NOMO-1 treated with DMSO at 0.1 percent for 48 hours (cell line): ENCODE measurements at regions not wholly inside any gene's neighbourhood (a gene's known extent, or its start where the extent isn't known, plus 50 kb on each side); places are given as distances from the start of the nearest gene placed in this dataset.

Experiments used
- DNase-seq: peaks from one replicate; lab custom pipeline; 2025; ENCODE audit not compliant: unreplicated experiment; lab: John Stamatoyannopoulos, UW

DNA sequence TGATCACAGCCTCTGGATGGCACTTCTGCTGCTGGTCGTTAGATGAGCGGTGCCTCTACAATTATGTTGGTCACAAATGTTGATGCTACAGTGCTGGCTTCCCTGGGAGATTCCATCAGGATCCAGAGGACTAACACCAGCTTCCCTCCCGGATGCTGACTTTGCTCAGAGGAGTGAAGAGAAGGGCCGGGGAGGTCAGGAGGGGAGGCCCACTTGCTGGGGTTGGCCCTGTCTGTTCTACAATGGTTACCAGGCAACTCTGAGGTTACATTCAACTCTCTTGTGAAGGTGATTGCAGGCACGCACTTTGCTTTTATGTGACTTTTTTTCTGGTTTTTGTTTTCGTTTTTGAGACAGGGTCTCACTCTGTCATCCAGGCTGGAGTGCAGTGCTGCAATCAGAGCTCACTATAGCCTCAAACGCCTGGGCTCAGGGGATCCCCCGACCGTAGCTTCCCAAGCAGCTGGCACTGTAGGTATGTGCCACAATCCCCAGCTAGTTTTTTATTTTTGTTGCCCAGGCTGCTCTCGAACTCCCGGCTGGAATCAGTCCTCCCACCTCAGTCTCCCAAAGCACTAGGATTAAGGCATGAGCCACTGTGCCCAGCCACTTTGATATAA is 112.5 kb downstream of the ADSS2 start:
- DNase-seq, result no peak

DNA sequence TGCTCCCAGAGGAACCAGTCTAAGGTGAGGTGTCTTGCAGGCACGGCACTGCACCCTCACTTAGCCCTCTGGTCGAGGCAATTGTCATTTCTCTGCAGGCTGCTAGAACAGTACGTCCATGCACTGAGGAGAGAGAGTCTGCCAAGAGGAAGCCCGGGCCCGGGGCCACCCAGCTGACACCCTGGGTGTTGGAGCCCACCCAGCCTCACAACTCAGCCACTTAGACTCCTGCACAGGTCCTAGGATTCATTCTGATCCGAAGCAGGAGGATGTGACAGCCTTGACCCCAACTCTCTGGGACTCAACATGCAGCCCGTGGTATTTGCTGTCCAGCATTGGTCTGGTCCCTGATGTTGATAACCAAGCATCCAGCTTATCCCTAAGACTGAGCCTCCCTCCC is 111.9 kb downstream of the ADSS2 start:
- DNase-seq, result no peak

DNA sequence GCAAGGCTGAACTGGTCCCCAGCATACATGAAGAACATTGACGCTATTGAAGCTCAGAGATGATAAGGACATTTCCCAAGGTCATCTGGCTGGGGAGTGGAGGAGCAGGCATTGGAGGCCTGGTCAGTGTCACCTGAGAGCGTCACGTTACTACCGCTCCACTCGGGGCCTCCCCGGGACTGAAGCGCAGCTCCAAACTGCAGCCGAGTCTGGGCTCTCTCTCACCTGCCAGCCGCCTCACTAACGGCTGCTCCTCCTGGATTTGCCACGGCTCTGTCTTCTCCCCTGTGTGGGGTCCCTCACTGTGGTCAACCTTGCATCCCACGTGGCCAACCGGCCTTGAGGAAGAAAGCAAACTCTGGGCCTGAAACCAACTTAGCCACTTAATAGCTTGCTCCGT is 111.3 kb downstream of the ADSS2 start:
- no peak for DNase-seq

DNA sequence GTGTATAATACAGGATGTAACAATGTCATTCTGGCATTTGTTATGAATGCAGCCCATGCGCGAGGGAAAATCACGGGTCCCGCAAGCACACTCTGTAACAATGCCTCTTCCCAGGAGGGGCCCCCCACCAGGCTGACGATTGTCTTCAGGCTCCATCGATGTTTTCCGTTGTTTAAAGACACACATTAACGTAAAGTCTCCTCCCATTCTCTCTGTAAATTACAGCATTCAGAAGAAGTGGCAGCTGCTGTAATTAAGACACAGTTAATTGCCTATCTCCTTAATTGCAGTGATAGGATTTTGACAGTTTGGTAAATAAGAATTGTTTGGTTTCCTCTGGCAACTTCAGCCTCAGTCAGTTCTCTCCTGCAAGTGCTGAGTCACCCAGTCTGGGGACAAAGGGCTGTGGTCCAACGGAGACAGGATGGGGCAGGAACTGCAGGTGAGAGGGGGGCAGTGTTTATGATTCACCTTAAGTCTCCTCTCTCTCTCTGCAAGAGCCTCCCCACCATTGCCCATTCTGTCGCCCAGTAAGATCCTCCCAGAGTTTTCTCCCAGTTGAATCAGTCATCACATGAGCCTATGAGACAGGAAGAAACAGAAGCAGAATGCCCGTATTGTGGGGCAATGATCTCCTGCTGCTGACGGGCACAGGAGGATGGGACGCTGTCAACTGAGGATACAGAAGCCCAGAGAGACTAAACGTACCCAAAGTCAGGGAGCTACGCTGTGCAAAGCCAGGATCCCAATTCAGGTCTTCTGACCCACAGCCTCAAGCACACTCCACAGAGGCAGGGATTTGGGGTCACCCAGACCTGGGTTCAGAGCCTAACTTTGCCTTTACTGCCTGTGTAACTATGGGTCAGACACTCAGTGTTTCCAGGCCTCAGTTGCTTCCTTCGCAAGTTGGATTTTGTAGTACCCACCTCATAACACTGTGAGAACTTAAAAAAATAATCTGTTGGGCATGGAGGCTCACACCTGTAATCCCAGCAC is 110.0 kb downstream of the ADSS2 start:
- peak; percentile 83 for DNase-seq

DNA sequence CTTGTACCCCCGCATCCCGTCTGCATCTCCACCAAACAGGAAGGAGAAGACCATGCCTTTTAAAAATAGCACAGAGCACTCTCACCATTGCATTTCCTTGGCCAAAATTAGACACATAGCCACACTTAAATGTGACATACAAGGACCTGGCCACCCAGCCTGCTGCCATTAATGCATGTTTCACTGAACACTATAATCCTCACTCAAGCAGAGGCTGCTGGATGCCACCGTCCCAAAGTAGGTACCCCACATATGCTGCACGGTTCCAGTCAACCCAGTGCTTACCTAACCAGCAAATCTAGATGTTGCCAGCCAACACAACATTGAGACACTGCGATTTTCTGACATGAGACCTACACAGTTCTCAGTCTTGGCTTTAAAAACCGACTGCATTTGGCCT is 107.7 kb downstream of the ADSS2 start:
- DNase-seq, result no peak

DNA sequence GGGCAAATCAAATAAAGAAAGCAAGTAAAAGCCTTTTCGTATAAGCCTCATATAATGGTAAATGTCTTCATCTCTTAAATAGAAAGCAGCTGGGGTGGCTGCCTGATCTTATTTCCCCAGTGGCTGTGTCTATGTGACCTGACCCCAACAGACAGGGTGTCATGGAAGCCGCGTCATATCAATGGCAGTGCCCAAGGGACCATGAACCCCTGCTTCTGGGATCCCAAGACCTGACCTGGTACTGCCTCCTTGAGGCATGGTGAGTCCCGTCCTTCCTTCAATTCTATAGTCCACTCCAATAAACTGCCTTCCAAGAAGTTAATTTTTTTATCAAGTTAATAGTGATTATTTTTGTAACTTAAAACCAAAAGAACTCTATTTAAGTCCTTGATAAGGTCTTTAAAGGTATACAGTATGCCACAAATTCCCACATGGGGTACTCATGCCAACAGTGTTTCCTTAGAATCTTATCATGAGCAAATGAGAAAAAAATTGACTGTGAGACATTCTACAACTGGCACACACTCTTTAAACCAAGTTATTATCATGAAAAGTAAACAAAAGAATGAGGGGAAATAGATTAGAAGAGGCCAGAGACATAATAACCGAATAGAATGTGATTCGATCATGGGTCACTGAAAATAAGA is 104.6 kb downstream of the ADSS2 start:
- DNase-seq, result no peak

DNA sequence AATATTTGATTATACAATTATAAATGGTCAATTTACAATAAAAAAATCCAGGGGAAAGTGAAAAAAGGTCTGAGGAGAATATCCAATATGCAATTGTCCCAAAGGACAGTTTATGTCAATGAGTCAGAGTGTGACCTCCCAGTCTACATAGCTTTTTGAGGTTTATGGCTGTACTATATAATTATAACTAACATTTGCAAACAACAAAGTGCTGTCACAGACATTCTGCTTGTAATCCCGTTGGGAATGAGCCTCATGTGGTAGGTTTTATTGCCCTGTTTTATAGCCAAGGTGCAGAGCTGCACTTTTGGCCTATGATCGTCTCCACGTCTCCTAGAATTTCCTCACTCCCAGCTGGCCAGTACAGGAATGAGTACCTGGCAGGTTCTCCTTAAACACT is 103.8 kb downstream of the ADSS2 start:
- no peak for DNase-seq

DNA sequence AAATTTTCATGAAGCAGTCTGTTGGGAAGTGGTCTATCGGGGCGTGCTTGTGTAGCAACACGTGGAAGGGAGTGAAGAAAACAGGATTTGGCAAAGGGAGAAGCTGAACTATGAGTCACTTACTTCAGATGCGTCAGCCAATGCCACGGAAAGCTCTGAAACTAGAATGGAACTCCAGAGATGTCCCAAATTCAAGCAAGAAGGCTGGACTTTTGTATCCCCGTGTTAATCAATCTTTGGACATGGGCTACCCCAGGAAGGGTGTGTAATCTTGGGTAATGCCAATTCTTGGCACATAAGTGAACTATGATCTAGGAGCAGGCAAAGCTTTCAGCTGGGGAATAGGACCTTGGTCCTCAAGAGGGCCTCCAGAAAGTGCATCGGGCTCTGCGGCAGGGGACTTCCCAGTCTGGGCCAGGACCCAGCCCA is 102.6 kb downstream of the ADSS2 start:
- DNase-seq, result no peak

DNA sequence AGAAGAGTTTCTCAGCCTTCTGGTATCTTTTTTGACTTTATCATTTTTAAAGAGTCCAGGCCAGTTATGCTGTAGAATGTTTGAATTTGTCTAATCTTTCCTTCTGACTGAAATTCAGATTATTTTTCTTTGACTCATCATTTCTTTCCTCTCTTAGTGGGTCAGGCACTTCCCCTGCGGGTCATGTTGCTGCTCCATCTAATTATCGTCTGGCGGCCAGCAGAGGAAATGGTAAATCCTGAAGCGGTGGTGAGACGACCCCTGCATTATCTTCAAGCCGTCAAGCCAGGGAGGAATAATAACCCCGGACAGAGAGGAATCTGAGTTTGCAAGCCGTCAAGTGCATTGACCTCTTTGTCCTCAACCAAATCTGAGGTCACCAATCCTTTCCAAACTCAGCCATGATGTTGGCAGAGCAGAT is 102.1 kb downstream of the ADSS2 start:
- DNase-seq, result no peak

DNA sequence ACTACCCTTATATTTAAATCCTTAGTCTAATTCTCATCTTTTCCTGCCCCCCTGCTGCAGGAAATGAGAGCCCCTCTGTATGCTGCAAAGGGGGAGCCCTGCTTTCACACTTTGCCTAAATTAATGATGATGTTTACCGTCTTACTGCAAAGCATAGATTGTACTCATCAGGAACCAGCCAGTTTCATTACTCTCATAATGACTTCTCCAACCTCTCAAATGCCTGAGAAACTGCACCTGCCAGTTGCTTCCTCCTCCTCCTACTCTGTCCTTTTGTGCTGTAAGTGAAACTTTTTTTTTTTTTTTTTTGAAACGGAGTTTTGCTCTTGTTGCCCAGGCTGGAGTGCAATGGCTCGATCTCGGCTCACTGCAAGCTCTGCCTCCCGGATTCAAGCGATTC is 101.7 kb downstream of the ADSS2 start:
- peak; percentile 47 for DNase-seq

DNA sequence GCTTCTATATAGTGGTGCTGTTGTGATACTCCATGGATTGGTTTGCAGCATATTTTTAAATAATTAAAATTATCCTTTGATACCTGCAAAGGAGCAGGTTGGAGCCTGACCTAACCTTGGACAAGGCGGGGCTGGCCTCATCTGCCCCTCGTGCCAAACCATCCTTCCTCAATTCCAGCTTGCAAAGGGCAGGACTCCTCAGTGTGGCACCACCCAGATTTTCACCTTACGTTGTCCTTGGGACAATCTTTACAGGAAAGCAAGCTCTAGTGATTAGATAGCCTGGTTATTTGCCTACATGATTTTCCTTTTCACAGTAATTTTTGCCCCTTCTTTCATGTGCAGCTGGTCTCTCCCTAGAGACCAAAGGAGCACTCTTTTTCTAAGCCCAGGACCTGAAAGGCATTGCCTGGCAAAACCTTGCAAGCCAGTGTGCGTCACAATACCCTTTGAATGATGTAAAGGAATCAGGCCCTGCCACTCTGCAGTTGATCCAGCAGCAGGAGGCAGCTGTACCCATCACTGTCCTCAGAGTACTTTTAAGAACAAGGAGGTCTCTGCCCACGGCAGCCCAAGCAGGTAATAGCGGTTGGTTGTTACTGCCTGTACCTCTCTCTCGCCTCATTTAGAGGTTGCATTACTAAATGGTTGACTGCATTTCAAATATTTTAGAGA is 99.4 kb downstream of the ADSS2 start:
- DNase-seq, result no peak

DNA sequence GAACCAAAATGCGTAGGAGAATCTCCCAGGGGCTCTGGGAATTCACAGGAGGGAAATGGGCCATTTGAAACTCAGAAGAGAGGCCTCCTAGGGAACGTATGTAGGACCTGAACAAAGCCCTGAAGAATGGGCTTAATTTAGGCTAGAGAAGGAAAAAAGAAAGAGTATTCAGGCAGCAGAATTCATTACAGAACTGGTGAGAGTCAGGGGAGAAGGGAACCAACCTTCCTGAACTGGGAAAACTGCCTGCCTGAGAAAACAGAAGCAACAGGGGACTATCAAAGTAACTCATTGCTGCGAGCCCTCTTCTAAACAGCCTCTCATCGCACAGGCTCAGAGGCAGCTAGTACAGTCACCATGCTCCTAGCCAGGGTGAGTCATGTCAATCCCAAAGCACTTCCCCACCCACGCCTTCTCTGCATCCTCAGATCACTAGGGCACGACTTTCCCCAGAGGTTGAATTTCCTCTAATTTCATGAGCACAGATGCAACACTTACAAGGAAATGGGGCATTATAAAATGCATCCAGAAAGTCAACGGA is 98.1 kb downstream of the ADSS2 start:
- DNase-seq, result peak; percentile 67

DNA sequence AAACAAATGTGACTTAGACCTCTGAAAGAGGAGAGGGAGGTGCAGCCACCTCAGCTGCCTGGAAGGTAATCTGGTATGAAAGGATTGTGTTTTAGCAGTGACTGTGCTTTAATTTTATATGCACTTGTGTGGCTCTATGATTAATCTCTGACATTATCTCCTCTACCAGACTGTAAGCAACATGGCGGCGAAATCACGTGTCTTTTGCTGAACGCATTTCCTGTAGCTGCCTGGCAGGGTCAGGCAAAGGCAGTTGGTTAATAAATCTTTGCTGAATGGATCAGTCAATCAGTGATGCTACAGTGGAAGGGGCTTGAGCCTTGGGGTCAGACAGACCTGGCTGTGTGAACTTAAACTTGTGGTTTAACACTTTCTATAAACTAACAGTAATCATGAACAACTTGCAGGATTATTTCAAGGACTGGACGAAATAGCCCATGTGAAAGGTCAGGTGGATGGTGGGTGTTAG is 96.9 kb downstream of the ADSS2 start:
- DNase-seq, result no peak

DNA sequence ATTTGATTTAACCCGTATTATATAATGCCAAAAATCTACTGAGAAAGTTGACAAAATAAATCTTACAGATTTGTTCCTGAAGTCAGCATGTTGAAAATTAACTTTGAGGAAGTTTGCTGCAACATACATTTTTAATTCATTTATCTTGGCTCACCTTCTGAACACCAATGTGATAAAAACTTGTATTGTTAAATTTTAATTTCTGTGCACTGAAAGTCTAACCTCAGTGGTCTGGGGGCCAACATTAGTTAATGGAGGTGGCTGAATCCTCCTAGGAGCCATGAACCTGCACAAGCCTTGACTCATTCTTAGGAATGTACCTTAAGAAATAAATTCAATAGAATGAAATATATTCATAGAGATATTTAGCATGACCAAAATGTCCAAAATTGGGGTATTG is 95.3 kb downstream of the ADSS2 start:
- DNase-seq, result no peak
